Activated naive CD8-positive, alpha-beta T cell treated with anti-CD3 and anti-CD28 coated beads, Interleukin-2, amount 50 U/mL, for 16 hours (primary cell): ENCODE measurements at regions not wholly inside any gene's neighbourhood (a gene's known extent, or its start where the extent isn't known, plus 50 kb on each side); places are given as distances from the start of the nearest gene placed in this dataset.
"Not testable (repeated sequence)": the region's sequence is repeated elsewhere in the genome, so short reads cannot be mapped to it uniquely, and the experiment has no call there.

Experiments
- DNase-seq: peaks from one replicate; pipeline ENCODE4 v3.0.0-alpha.2; 2020; ENCODE audit warnings: low read depth, low spot score

DNA sequence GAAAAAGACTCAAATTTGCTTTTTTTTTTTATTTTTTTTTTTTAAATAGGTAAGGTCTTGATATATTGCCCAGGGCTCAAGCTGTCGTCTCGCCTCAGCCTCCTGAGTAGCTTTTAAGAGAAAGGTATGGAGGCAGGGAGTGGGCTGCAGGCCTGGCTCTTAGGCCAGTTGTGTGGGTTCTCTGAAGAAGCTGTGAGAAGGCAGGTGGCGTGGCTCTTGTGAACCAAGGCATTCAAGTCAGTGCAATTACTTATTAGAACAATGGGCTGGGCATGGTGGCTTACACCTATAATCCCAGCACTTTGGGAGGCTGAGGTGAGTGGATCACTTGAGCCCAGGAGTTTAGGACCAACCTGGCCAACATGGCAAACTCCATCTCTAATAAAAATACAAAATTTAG lies 244.0 kb upstream of the SFRP2 start:
- DNase-seq = no peak

- no peak for DNase-seq
Observed at GRCh38 chr4:154030746-154031145, 241.9 kb upstream of the SFRP2 start.

DNA sequence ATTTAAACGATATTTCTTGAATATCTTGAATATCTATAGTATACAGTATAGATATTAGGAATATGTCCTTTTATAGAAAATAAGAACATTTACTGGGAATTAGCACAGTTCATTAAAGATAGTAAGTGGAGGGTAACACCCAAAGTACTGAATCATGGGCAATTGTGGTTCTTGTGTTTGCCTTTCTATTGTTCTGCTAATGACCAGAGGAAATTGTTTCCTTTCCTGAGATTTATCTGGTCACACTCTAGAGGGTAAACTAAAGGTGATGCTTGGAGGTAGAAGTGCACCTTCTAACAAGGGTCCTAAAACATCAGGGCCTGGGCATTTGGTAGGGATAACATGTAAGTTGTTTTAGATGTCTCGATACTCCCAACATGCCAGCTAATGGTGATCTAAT lies 241.3 kb upstream of the SFRP2 start:
- no peak for DNase-seq

- DNase-seq = no peak
Observed at GRCh38 chr4:154029171-154029570, 240.3 kb upstream of the SFRP2 start.

- no peak for DNase-seq
Observed at GRCh38 chr4:154025110-154025509, 236.2 kb upstream of the SFRP2 start.

GRCh38 chr4:154024097-154024694 lies 235.3 kb upstream of the SFRP2 start:
- DNase-seq = no peak

- DNase-seq = not testable (repeated sequence)
Observed at GRCh38 chr4:154023671-154024070, 234.8 kb upstream of the SFRP2 start.

- no peak for DNase-seq
Observed at GRCh38 chr4:154019811-154020210, 230.9 kb upstream of the SFRP2 start.

- DNase-seq = no peak
Observed at GRCh38 chr4:154018659-154019058, 229.8 kb upstream of the SFRP2 start.

GRCh38 chr4:154015578-154015977 lies 226.7 kb upstream of the SFRP2 start:
- DNase-seq = no peak

DNA sequence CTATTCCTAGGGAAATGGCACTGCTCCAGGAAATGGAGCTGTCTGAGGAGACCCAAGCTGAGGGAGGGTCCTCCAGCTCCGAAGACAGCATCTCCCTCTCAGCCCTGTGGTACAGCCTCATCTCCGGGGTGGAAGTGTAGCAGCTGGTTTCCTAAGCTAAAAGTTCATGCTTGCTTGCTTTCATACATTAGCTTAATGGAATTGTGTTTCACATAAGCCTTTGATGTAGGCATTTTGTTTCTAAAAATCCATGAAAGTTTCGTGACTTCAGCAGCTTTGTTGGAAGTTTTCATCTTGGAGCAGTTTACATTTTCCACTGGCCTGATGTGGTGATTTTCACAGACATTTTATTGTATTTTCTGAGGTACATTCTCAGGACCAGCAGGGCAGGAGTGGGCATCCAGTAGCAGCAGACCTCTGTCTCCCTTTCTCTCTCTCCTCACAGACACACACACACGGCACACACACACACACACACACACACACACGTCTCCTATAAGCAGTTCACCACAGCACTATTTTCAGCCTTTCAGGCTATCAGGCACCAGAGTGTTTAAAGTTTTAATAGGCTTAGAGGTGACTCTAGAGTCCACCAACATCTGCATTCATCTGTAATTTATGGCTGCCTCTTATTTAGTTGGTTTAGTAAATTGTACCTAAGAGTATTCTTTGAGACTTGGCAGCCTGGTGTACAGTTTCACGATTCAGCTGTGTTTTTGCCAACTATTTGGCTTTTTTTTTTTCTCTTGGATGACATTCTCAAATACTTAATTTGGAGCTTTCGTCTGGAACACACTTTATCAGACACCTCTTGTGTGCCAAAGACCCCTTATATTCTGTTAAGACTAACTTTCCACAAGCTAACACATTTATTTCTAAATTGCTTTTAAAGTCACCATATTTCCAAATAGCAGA lies 225.8 kb upstream of the SFRP2 start:
- no peak for DNase-seq

DNA sequence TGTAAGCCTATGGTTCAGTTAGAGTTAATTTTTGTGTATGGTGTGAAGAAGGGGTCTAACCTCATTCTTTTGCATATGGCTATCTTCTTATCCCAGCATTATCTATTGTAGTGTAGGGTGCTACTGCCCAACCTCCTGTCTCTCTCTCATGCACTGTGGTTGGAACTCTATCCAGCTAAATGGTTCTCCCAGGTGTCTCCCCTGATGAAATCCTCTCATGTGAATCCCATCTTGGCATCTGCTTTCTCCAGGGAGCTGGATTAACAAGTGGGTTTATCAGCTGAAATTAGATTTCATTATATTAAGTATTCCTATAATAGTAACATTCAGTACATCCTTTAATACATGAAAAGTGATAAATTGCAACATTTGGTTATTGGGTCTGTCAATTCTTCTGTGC lies 224.7 kb upstream of the SFRP2 start:
- no peak for DNase-seq

GRCh38 chr4:154010371-154010770 lies 221.5 kb upstream of the SFRP2 start:
- DNase-seq = no peak

- DNase-seq = no peak
Observed at GRCh38 chr4:154009788-154010187, 220.9 kb upstream of the SFRP2 start.

DNA sequence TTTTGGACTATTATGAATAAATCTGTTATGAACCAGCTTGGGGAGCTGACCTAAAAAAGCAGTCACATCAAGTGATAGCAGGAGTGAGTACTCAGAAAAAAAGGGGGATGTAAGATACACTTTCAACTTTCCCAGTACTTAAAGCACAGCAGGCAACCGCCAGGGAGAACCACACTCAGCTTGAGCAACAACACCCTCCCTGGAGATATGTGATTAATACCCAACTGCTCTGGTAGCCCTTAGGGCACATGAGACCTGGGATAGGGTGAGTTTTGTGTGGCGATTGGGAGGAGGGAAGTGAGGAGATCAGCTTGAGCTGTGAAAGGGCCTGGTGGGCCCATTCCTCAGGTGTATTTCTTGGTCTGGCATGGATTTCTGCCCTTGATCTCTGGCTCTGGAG lies 220.3 kb upstream of the SFRP2 start:
- no peak for DNase-seq

DNA sequence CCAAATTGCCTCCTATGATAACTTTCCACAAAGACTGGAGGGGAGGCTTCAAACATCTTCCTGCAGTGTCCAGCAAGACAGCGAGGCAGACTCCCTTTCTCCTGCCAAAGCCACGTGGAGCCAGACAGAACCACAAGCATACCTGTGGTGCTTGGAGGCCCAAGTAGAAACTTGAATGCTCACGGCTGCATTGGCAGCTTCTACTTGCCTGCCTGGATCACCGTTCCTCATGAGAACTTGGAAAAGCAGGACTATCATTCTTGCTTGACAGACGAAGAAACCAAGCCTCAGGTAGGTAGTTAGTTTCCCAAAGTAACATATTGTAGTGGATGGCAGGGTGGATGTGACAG lies 216.3 kb upstream of the SFRP2 start:
- no peak for DNase-seq

DNA sequence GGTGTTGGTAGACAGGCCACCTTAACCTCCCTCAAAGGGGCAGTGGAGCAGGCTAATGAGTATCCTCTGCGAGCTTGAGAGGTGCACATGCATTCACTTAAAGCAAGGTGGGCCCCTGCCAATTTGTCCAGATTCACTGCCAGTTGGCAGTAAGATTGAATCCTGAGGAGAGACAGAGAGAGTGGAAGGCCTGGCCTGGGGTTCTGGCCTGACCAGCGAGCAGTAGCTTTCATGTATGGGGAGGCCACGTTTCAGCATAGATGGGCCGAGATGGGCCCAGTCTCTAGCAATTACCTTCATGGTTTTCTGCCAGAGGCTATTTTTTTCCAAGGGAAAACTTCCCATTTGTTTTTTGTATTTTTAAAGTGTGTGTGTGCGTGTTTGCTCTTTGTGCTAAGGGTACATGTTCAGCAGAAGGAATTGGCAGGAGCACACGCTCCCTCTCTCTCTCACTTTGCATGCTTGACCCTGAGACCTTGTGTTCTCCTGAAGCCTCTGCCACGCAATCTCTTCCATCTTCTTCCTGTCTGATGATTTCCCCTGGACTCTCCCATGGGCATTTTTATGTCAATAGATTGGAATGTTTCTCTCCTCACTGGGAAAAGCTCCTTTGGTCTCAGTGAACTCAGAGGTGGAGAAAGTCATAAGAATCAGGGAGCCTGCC lies 215.8 kb upstream of the SFRP2 start:
- no peak for DNase-seq

DNA sequence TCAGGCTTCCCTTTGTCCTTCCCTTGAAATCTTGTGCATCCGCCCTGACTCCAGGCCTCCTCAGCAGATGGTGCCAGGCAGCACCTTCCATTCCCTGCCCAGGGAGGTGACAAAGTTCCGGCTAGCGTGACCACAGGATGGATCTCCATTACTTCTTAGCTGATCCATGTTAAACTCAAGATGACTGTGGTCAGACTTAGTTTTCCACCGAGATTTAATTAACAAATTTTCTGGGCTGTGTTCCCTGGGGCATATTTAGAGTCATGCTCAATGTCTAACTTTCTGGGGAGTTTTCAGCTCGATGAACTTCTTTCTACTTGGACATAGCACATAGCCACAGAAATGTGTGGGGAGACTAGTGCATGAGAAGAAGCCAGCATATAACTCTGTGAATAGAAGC lies 215.1 kb upstream of the SFRP2 start:
- DNase-seq = no peak

DNA sequence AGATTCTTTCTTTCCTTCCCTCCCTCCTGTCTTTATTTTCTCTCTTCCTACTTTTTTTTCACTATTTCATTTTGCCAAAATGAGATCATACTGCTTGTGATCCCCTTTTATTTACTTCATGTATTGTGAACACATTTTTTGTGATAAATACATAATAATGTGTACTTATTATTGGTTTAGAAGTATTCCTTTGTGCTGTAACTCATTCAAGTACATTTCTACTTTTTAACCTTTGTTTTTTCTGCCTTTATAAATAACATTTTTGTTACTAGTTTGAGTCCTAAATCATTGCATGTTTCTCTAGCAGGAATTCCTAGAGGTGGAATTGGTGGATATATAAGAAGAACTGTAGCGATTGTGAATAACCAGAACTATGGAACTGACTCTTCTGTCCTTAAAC lies 214.5 kb upstream of the SFRP2 start:
- DNase-seq = no peak

DNA sequence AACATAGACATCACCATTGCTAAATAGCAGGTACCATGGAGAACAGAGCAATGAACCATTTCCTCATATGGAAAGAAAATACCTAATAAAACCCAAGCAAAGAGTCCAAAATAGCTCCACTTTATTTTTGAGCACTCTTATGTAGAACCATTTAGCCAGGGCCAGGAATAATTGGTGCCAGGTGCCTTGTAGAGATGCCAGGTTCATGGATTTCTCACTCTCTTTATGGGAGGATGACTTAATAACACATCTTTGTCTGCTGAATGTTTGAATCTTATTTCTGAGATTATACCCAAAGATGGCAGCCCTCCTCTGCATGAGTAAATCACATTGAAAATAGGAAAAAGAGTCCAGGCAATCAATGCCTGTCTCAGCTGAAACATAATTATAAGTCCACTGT lies 212.3 kb upstream of the SFRP2 start:
- DNase-seq = no peak

GRCh38 chr4:153997516-153997915 lies 208.6 kb upstream of the SFRP2 start:
- no peak for DNase-seq

DNA sequence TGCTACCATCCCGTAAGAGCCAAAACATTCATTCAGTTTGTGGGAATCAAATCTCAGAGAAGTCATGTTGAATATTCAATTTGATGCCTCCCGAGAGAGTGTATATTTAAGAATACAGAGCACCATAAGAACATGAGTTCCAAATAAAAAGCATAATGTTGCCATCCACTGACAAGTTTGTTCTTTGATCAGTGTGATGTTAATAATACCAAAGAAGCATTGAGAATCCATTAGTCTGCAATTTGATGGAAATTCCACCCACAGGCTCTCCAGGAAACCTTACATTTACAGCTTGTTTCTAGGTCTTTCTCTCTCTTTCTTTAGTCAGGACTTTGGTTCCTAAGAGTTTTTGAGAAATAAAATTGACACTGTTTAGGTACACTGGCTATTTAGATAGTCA lies 200.6 kb upstream of the SFRP2 start:
- no peak for DNase-seq
